ENCODE measurements at regions not wholly inside any gene's neighbourhood (a gene's known extent, or its start where the extent isn't known, plus 50 kb on each side); places are given as distances from the start of the nearest gene placed in this dataset.

GRCh38 chr12:92261692-92262091 lies 116.0 kb upstream of the BTG1 start:
- no peak for TF ChIP-seq GATA2 (IDR thresholded peaks at IDR 0.05; ENCODE audit: low read depth, low read length)
- no peak for TF ChIP-seq GATA3 (IDR thresholded peaks at IDR 0.05; ENCODE audit: low read depth, low read length)
